Liver (tissue), 7 donors: ENCODE measurements at regions not wholly inside any gene's neighbourhood (a gene's known extent, or its start where the extent isn't known, plus 50 kb on each side); places are given as distances from the start of the nearest gene placed in this dataset.

Source experiments
- DNase-seq: peaks from one replicate; pipeline ENCODE4 v3.0.0-alpha.2; 2017; ENCODE audit warnings: low spot score
- H3K27ac ChIP-seq, 2 donors: one replicate each; pipeline ENCODE4 v1.7.0; 2013; ENCODE audit warnings: inconsistent platforms in 2 of 2, low read length in 2 of 2, control low read depth in 1 of 2, low read depth in 1 of 2, mild to moderate bottlenecking in 1 of 2
- H3K27me3 ChIP-seq, 4 donors: one replicate each; pipeline versions ENCODE4 v1.6.1 to v1.7.0; 2013; ENCODE audit warnings: low read length in 3 of 4, inconsistent platforms in 1 of 4, mild to moderate bottlenecking in 1 of 4, moderate library complexity in 1 of 4; ENCODE audit not compliant: control insufficient read depth in 4 of 4, insufficient read depth in 4 of 4
- H3K36me3 ChIP-seq, 4 donors: one replicate each; pipeline versions ENCODE4 v1.6.1 to v1.7.0; 2013; ENCODE audit warnings: low read length in 3 of 4, mild to moderate bottlenecking in 3 of 4, low read depth in 1 of 4, moderate library complexity in 1 of 4; ENCODE audit not compliant: control insufficient read depth in 4 of 4, insufficient read depth in 3 of 4
- H3K4me1 ChIP-seq, 4 donors: one replicate each; pipeline versions ENCODE4 v1.6.1 to v1.7.0; 2013; ENCODE audit warnings: low read length in 3 of 4, mild to moderate bottlenecking in 3 of 4, moderate library complexity in 1 of 4; ENCODE audit not compliant: control insufficient read depth in 4 of 4, insufficient read depth in 4 of 4
- H3K4me3 ChIP-seq, 3 donors: one replicate each; pipeline versions ENCODE4 v1.6.1 to v1.7.0; 2013; ENCODE audit warnings: low read length in 3 of 3, control low read depth in 1 of 3, low read depth in 1 of 3, mild to moderate bottlenecking in 1 of 3
- H3K9ac ChIP-seq, 2 donors: one replicate each; pipeline ENCODE4 v1.7.0; 2013; ENCODE audit warnings: low read length in 2 of 2, mild to moderate bottlenecking in 2 of 2, moderate library complexity in 2 of 2, control low read depth in 1 of 2, low read depth in 1 of 2
- H3K9me3 ChIP-seq, 4 donors: one replicate each; pipeline versions ENCODE4 v1.6.1 to v1.7.0; 2013; ENCODE audit warnings: low read length in 3 of 4; ENCODE audit not compliant: control insufficient read depth in 4 of 4
- FOXA1 ChIP-seq: IDR thresholded peaks from 2 replicates; pipeline ENCODE4 v1.6.1; 2016; ENCODE audit warnings: antibody characterized with exemption
- FOXA2 ChIP-seq: IDR thresholded peaks from 2 replicates; pipeline ENCODE4 v1.6.1; 2016; ENCODE audit warnings: antibody characterized with exemption
- GABPA ChIP-seq, 2 donors: IDR thresholded peaks in 1 of 2; conservative IDR thresholded peaks in 1 of 2; 2 replicates each; pipeline ENCODE4 v1.6.1; 2016; ENCODE audit warnings: antibody characterized with exemption in 2 of 2, mild to moderate bottlenecking in 1 of 2, moderate library complexity in 1 of 2
- HNF4G ChIP-seq: IDR thresholded peaks from 2 replicates; pipeline ENCODE4 v1.6.1; 2016; ENCODE audit warnings: antibody characterized with exemption
- JUND ChIP-seq, 2 donors: IDR thresholded peaks; 2 replicates each; pipeline ENCODE4 v1.6.1; 2016; ENCODE audit warnings: antibody characterized with exemption in 2 of 2
- NR2F2 ChIP-seq: IDR thresholded peaks from 2 replicates; pipeline ENCODE4 v1.6.1; 2016; ENCODE audit warnings: antibody characterized with exemption
- RAD21 ChIP-seq, 2 donors: IDR thresholded peaks; 2 replicates each; pipeline ENCODE4 v1.6.1; 2016; ENCODE audit warnings: antibody characterized with exemption in 2 of 2, mild to moderate bottlenecking in 2 of 2
- RXRA ChIP-seq, 2 donors: IDR thresholded peaks; 2 replicates each; pipeline ENCODE4 v1.6.1; 2017 to 2018; ENCODE audit warnings: antibody characterized with exemption in 2 of 2, mild to moderate bottlenecking in 1 of 2
- SP1 ChIP-seq: IDR thresholded peaks from 2 replicates; pipeline ENCODE4 v1.6.1; 2018; ENCODE audit warnings: antibody characterized with exemption, mild to moderate bottlenecking
- TAF1 ChIP-seq: conservative IDR thresholded peaks from 2 replicates; pipeline ENCODE4 v1.6.1; 2016; ENCODE audit warnings: antibody characterized with exemption, mild to moderate bottlenecking
- WGBS: extraction: QIAGEN DNeasy Blood & Tissue Kit; methylation state at CpG from one replicate; pipeline ENCODE4 v1.1.7; 2013; 5-methylcytosine and 5-hydroxymethylcytosine counted together
- TF ChIP-seq, protein P1 (sequence below): IDR thresholded peaks from 2 replicates; pipeline ENCODE4 v1.6.1; 2016; ENCODE audit warnings: antibody characterized with exemption, mild to moderate bottlenecking
- TF ChIP-seq, protein P2 (sequence below): IDR thresholded peaks from 2 replicates; pipeline ENCODE4 v1.6.1; 2016; ENCODE audit warnings: antibody characterized with exemption
- TF ChIP-seq, protein P3 (sequence below): IDR thresholded peaks from 2 replicates; pipeline ENCODE4 v1.6.1; 2016; ENCODE audit warnings: antibody characterized with exemption
- TF ChIP-seq, protein P4 (sequence below): IDR thresholded peaks from 2 replicates; pipeline ENCODE4 v1.6.1; 2016; ENCODE audit warnings: antibody characterized with exemption
- donor health status: healthy.
- donor health status: healthy.
- donor health status: healthy.
- donor health status: healthy.

DNA sequence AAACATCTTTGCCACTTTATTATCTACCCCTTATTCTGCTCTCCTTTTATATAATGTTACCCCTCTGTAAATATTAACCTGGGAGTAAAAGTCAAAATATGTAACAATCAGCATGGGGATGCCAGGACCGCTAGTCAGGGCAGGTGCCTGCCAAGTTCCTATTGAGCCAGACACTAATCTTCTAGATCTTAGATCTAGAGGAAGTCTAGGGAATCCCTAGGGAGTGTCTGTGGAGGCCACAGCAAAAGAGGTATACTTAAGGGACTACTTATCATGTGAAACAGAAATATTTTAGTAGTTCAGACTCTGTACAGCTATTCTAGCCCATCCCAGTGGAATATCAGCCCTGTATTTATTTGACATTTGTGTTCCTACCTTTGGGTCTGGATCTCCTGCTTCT is 600.8 kb upstream of the CDH2 start:
- 85% methylated on average over 1 of the region's 1 CpG for WGBS
- Histone ChIP-seq H3K36me3 (no peaks in the 10 kb centered on the region), H3K9ac (no peak overlapping the region), H3K27ac (no peak overlapping the region), H3K4me1 (no peaks in the 10 kb centered on the region), H3K4me3 (no peak overlapping the region), H3K9me3 (no peaks in the 10 kb centered on the region), H3K27me3 (no peaks in the 10 kb centered on the region)
- TF ChIP-seq, protein P1, sequence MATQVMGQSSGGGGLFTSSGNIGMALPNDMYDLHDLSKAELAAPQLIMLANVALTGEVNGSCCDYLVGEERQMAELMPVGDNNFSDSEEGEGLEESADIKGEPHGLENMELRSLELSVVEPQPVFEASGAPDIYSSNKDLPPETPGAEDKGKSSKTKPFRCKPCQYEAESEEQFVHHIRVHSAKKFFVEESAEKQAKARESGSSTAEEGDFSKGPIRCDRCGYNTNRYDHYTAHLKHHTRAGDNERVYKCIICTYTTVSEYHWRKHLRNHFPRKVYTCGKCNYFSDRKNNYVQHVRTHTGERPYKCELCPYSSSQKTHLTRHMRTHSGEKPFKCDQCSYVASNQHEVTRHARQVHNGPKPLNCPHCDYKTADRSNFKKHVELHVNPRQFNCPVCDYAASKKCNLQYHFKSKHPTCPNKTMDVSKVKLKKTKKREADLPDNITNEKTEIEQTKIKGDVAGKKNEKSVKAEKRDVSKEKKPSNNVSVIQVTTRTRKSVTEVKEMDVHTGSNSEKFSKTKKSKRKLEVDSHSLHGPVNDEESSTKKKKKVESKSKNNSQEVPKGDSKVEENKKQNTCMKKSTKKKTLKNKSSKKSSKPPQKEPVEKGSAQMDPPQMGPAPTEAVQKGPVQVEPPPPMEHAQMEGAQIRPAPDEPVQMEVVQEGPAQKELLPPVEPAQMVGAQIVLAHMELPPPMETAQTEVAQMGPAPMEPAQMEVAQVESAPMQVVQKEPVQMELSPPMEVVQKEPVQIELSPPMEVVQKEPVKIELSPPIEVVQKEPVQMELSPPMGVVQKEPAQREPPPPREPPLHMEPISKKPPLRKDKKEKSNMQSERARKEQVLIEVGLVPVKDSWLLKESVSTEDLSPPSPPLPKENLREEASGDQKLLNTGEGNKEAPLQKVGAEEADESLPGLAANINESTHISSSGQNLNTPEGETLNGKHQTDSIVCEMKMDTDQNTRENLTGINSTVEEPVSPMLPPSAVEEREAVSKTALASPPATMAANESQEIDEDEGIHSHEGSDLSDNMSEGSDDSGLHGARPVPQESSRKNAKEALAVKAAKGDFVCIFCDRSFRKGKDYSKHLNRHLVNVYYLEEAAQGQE, result no peak
- TF ChIP-seq GABPA (IDR thresholded peaks at IDR 0.05 in 1 of 2, conservative IDR thresholded peaks at IDR 0.05 in 1 of 2), result no peak
- no peak for TF ChIP-seq FOXA2
- DNase-seq, result no peak

DNA sequence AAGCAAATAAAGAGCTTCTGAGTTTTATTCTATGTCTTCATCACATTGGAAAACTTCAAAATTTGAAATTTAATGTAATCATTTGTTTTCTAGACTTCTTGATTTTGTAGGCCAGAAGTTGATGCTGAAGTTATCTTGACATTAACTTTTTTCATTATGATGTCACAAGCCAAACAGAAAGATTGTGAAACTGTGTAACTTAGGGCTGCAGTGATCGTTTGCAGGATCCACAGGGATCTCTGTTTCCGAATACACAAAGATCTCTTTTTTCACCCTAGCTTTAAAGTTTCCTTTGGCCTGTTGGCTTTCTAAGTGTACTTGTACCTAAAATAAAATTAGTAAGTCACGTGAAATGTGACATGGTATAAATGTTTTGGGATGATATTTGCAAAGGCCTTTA is 594.9 kb upstream of the CDH2 start:
- TF ChIP-seq, protein P2, sequence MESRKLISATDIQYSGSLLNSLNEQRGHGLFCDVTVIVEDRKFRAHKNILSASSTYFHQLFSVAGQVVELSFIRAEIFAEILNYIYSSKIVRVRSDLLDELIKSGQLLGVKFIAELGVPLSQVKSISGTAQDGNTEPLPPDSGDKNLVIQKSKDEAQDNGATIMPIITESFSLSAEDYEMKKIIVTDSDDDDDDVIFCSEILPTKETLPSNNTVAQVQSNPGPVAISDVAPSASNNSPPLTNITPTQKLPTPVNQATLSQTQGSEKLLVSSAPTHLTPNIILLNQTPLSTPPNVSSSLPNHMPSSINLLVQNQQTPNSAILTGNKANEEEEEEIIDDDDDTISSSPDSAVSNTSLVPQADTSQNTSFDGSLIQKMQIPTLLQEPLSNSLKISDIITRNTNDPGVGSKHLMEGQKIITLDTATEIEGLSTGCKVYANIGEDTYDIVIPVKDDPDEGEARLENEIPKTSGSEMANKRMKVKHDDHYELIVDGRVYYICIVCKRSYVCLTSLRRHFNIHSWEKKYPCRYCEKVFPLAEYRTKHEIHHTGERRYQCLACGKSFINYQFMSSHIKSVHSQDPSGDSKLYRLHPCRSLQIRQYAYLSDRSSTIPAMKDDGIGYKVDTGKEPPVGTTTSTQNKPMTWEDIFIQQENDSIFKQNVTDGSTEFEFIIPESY, result no peak
- TF ChIP-seq, protein P3, sequence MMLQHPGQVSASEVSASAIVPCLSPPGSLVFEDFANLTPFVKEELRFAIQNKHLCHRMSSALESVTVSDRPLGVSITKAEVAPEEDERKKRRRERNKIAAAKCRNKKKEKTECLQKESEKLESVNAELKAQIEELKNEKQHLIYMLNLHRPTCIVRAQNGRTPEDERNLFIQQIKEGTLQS, result no peak
- TF ChIP-seq FOXA2 (no peak), FOXA1 (no peak), GABPA (IDR thresholded peaks at IDR 0.05 in 1 of 2, conservative IDR thresholded peaks at IDR 0.05 in 1 of 2) (no peak), JUND (IDR thresholded peaks at IDR 0.05) (no peak), TAF1 (no peak), HNF4G (no peak), SP1 (no peak), RAD21 (IDR thresholded peaks at IDR 0.05) (no peak), RXRA (IDR thresholded peaks at IDR 0.05) (no peak), NR2F2 (no peak)
- TF ChIP-seq, protein P4, sequence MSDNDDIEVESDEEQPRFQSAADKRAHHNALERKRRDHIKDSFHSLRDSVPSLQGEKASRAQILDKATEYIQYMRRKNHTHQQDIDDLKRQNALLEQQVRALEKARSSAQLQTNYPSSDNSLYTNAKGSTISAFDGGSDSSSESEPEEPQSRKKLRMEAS, result no peak
- no peak overlapping the region for H3K9ac ChIP-seq
- WGBS, result 34% methylated on average over 3 of the region's 3 CpGs
- no peaks in the 10 kb centered on the region for H3K9me3 ChIP-seq
- no peak for DNase-seq
- no peak overlapping the region for H3K4me3 ChIP-seq
- no peaks in the 10 kb centered on the region for H3K36me3 ChIP-seq
- no peaks in the 10 kb centered on the region for H3K27me3 ChIP-seq
- H3K27ac ChIP-seq, result no peak overlapping the region
- H3K4me1 ChIP-seq, result no peaks in the 10 kb centered on the region
